ENCODE measurements at regions not wholly inside any gene's neighbourhood (a gene's known extent, or its start where the extent isn't known, plus 50 kb on each side); places are given as distances from the start of the nearest gene placed in this dataset.
"Not testable (repeated sequence)": the region's sequence is repeated elsewhere in the genome, so short reads cannot be mapped to it uniquely, and the experiment has no call there.

DNA sequence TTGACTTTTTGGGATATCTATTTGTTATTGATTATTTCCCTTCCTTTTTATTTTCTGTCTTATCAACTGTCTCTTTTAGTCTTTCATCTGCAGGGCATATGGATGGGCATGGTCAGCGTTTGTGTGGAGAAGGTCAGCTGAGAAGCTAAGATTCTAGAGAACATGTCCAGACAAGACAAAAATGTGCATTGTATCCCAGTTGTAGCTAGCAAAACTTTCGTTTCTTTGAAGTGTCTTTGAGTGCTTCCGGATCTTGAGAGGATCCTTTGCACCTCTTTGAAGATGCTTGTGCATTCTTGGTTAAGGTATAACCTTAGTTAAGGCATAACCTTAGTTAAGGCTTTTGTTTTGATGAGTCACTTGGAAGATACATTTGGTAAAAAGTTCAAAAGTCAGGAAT is 329.9 kb upstream of the LRRC4C start:
- intact Hi-C loops (cut with DNase I) = no loop called here
- Histone ChIP-seq H3K4me3 (no peak overlapping the region), H3K9me3 (no peaks in the 10 kb centered on the region), H3K9ac (ENCODE audit: low read depth in 2 of 2, low read length in 2 of 2) (no peak overlapping the region), H3K27ac (no peak overlapping the region), H3K36me3 (no peaks in the 10 kb centered on the region), H3K27me3 (no peaks in the 10 kb centered on the region), H3K4me1 (no peaks in the 10 kb centered on the region)
- DNase-seq = no peak
- TF ChIP-seq, protein P1, sequence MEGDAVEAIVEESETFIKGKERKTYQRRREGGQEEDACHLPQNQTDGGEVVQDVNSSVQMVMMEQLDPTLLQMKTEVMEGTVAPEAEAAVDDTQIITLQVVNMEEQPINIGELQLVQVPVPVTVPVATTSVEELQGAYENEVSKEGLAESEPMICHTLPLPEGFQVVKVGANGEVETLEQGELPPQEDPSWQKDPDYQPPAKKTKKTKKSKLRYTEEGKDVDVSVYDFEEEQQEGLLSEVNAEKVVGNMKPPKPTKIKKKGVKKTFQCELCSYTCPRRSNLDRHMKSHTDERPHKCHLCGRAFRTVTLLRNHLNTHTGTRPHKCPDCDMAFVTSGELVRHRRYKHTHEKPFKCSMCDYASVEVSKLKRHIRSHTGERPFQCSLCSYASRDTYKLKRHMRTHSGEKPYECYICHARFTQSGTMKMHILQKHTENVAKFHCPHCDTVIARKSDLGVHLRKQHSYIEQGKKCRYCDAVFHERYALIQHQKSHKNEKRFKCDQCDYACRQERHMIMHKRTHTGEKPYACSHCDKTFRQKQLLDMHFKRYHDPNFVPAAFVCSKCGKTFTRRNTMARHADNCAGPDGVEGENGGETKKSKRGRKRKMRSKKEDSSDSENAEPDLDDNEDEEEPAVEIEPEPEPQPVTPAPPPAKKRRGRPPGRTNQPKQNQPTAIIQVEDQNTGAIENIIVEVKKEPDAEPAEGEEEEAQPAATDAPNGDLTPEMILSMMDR (IDR thresholded peaks at IDR 0.05) = no peak

DNA sequence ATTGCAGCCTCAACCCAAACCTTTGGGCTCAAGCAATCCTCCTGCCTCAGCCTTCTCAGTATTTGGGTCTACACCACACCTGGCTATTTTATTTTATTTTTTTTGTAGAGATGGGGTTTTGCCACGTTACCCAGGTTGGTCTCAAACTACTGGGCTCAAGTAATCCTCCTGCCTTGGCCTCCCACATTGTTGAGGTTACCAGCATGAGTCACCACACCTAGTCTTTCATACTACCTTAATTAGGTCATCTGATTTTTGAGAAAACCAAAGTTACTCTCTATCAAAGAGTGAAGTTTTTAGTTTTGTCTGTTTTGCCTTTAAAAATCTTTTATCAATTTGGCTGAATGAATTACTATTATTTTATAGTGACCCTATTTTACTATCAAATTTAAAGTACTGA is 335.6 kb upstream of the LRRC4C start:
- Histone ChIP-seq H3K4me1 (no peaks in the 10 kb centered on the region), H3K9ac (ENCODE audit: low read depth in 2 of 2, low read length in 2 of 2) (no peak overlapping the region), H3K4me3 (no peak overlapping the region), H3K27ac (no peak overlapping the region), H3K36me3 (no peaks in the 10 kb centered on the region), H3K27me3 (no peaks in the 10 kb centered on the region), H3K9me3 (no peaks in the 10 kb centered on the region)
- DNase-seq = no peak
- TF ChIP-seq, protein P1 (IDR thresholded peaks at IDR 0.05) = no peak
- intact Hi-C loops (cut with DNase I) = no loop called here

DNA sequence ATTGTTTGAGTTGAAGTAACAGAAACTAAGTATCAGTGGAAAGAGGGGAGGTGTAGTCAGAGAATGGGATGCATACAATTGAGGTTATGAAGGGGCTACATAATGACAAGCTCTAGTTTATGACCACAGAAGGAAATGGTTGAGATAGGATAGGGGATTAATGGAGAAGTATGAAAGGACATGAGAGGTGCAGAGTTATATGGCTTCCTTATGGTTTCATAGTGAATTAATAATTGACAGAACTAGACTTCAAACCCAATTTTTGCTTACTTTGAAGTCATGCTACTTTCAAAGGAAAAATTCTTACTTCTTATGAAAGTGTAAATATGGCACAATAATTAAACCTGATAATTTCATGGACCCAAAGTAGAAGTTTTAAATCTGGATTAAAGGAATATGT is 340.3 kb upstream of the LRRC4C start:
- H3K9ac ChIP-seq (ENCODE audit: low read depth in 2 of 2, low read length in 2 of 2) = no peak overlapping the region
- no peaks in the 10 kb centered on the region for H3K27me3 ChIP-seq
- H3K27ac ChIP-seq = no peak overlapping the region
- no peaks in the 10 kb centered on the region for H3K4me1 ChIP-seq
- H3K4me3 ChIP-seq = no peak overlapping the region
- intact Hi-C loops (cut with DNase I) = no loop called here
- TF ChIP-seq, protein P1 (IDR thresholded peaks at IDR 0.05) = no peak
- DNase-seq = no peak
- no peaks in the 10 kb centered on the region for H3K36me3 ChIP-seq
- no peaks in the 10 kb centered on the region for H3K9me3 ChIP-seq

DNA sequence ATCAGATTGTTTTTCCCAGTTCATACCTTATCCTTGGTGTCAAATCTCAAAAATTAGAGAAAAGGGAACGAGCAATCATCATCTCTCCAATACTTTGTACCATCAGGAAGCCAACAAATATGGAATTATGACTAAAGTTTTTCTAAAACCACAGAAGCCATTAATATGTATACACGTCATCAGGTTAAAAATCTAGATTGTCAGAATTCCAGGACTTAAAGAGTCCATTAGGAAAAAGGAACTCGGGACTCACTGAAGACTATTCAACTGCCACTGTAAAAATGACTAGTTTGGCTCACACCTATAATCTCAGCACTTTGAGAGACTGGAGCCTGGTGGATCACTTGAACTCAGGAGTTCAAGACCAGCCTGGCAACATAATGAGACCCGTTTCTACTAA is 344.4 kb upstream of the LRRC4C start:
- no peaks in the 10 kb centered on the region for H3K27me3 ChIP-seq
- H3K27ac ChIP-seq = no peak overlapping the region

DNA sequence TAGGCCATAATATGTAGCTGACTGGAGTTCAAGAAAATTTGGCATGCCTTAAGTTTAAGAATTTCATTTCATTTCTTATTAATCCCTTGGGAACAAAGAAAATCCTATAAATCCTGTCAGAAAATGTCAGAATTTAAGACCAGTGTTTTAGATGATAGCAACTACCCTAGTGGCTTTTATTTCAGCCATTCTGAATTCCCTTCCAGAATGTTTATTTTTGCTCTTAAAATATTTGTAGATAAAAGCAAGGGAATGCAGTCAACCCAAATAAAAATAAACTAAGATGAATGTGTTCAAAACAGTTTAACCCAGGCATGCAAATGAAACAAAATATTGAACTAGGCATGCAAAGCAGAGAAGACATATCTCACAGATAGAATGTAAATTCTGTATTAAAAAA is 356.9 kb upstream of the LRRC4C start:
- Histone ChIP-seq H3K4me1 (no peaks in the 10 kb centered on the region), H3K9ac (ENCODE audit: low read depth in 2 of 2, low read length in 2 of 2) (no peak overlapping the region), H3K27me3 (no peaks in the 10 kb centered on the region), H3K36me3 (no peaks in the 10 kb centered on the region), H3K4me3 (no peak overlapping the region), H3K9me3 (no peaks in the 10 kb centered on the region), H3K27ac (no peak overlapping the region)
- TF ChIP-seq, protein P1 (IDR thresholded peaks at IDR 0.05) = no peak
- no peak for DNase-seq
- intact Hi-C loops (cut with DNase I) = no loop called here

More for the DNA sequence above, 344.4 kb upstream of the LRRC4C start:
- no peak for DNase-seq
- Histone ChIP-seq H3K4me3 (no peak overlapping the region), H3K4me1 (no peaks in the 10 kb centered on the region), H3K9ac (ENCODE audit: low read depth in 2 of 2, low read length in 2 of 2) (no peak overlapping the region), H3K36me3 (no peaks in the 10 kb centered on the region), H3K9me3 (no peaks in the 10 kb centered on the region)
- intact Hi-C loops (cut with DNase I) = no loop called here
- TF ChIP-seq, protein P1 (IDR thresholded peaks at IDR 0.05) = no peak

DNA sequence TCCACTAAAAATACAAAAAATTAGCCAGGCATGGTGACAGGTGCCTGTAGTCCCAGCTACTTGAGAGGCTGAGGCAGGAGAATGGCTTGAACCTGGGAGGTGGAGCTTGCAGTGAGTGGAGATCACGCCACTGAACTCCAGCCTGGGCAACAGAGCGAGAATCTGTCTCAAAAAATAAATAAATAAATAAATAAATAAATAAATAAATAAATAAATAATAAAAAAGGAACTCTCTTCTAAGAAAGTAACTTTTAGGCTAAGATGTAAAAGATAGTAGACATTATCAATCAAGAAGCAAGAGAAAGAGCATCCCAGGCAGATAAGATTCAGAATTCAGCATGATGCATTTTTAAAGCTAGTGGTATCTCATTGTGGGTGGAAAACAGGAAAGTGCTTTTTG is 364.8 kb upstream of the LRRC4C start:
- intact Hi-C loops (cut with DNase I); H3K4me3 ChIP-seq; H3K27ac ChIP-seq; H3K27me3 ChIP-seq; DNase-seq; H3K36me3 ChIP-seq; H3K9me3 ChIP-seq; H3K4me1 ChIP-seq; H3K9ac ChIP-seq (ENCODE audit: low read depth in 2 of 2, low read length in 2 of 2): not testable (repeated sequence)
